Peyer's patch (tissue), 4 donors: ENCODE measurements at regions not wholly inside any gene's neighbourhood (a gene's known extent, or its start where the extent isn't known, plus 50 kb on each side); places are given as distances from the start of the nearest gene placed in this dataset.

Experiments used
- POLR2A ChIP-seq, 2 donors: fragments of 450-650 bp; IDR thresholded peaks; one replicate each; pipeline ENCODE4 v1.5.1; 2017; ENCODE audit warnings: antibody characterized with exemption in 2 of 2, mild to moderate bottlenecking in 2 of 2, moderate library complexity in 2 of 2
- TF ChIP-seq, protein P1 (sequence below), 6 experiments: fragments of 450-650 bp in 4 of 6; fragments of 200-600 bp in 2 of 6; sonication (generic) in 1 of 6; IDR thresholded peaks; one replicate each; pipeline ENCODE4 v1.5.1; 2017 to 2019; ENCODE audit warnings: antibody characterized with exemption in 6 of 6, mild to moderate bottlenecking in 3 of 6, moderate library complexity in 1 of 6

DNA sequence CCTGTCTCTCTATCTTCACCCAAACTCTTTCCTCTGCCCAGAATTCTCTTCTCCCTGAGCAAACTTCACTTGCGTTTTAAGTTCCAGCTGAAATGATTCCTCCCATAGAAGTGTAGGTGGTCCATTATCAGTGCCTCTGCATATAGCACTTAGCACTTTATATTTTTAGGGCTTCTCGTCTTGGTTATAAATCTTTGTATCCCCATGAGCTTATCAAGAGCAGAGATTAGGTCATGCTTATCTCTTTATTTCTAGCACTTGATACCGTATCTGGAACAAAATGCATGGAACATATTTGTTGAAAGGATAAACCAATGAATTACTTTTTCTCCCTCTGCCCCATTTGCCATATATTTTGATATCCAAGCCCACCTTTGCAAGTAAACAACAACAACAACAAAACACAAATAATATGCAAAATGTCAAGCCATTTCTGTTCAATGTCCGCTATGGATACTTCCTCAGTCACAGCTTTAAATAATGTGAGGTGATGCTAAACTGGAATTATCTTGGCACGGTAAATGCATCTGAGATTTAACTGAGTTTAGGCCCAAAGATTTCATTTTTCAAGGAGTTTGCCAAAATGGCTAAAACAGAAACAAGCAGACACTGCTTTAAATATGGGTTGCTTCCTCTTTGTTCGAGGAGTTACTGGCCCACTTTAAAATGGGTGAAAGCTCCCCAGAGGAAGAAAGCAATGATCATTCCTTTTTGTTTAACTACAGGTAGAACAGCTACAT lies 106.2 kb upstream of the STMND1 start:
- TF ChIP-seq, protein P1, sequence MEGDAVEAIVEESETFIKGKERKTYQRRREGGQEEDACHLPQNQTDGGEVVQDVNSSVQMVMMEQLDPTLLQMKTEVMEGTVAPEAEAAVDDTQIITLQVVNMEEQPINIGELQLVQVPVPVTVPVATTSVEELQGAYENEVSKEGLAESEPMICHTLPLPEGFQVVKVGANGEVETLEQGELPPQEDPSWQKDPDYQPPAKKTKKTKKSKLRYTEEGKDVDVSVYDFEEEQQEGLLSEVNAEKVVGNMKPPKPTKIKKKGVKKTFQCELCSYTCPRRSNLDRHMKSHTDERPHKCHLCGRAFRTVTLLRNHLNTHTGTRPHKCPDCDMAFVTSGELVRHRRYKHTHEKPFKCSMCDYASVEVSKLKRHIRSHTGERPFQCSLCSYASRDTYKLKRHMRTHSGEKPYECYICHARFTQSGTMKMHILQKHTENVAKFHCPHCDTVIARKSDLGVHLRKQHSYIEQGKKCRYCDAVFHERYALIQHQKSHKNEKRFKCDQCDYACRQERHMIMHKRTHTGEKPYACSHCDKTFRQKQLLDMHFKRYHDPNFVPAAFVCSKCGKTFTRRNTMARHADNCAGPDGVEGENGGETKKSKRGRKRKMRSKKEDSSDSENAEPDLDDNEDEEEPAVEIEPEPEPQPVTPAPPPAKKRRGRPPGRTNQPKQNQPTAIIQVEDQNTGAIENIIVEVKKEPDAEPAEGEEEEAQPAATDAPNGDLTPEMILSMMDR (IDR thresholded peaks at IDR 0.05), result no peak
- TF ChIP-seq POLR2A (IDR thresholded peaks at IDR 0.05), result no peak
